GM21526 (cell line): ENCODE measurements at regions not wholly inside any gene's neighbourhood (a gene's known extent, or its start where the extent isn't known, plus 50 kb on each side); places are given as distances from the start of the nearest gene placed in this dataset.
"Not testable (repeated sequence)": the region's sequence is repeated elsewhere in the genome, so short reads cannot be mapped to it uniquely, and the experiment has no call there.

Source experiments
- ATAC-seq: cut with Tn5 transposase; IDR thresholded peaks from one replicate; pipeline ENCODE4 v1.9.1; 2021; ENCODE audit warnings: moderate library complexity; ENCODE audit not compliant: unreplicated experiment, low FRiP score

GRCh38 chr9:36463467-36463866, 63.4 kb upstream of the RNF38 start:
- ATAC-seq, result no peak

DNA sequence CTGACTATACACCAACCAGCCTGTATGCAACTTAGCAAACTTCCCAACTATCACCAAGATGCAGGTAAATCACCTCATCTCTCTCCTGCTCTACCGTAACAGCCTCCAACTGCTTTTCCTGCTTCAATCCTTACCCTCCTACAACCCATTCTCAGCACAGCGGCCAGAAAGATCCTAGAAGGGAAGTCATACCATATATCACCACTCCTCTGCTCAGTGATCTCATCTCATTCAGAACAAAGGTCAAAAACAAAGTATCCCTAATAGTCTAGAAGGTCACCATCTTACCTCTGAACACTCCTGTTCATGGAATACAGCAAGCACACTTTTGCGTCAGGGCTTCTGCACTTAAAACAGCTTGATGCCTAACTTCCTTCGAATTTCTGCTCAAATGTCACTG, 62.2 kb upstream of the RNF38 start:
- ATAC-seq, result no peak

DNA sequence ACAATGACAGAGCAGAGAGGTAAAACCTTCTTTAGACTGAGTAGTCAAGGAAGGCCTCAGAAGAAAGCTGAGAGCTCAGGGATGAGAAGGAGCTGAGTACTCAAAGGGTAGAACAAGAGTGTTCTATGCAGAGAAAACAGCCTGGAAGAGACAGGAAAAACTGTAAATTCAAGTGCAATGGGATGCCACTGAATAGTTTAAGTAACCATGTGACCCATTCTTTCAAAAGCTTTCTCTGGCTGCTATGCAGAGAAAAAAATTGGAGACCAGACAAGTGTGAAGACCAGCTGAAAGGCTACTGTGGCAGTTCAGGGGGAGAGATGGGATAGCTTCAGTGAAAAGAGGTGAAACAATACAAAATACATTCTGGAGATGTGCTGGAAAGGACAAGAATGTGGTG, 61.3 kb upstream of the RNF38 start:
- ATAC-seq, result no peak

DNA sequence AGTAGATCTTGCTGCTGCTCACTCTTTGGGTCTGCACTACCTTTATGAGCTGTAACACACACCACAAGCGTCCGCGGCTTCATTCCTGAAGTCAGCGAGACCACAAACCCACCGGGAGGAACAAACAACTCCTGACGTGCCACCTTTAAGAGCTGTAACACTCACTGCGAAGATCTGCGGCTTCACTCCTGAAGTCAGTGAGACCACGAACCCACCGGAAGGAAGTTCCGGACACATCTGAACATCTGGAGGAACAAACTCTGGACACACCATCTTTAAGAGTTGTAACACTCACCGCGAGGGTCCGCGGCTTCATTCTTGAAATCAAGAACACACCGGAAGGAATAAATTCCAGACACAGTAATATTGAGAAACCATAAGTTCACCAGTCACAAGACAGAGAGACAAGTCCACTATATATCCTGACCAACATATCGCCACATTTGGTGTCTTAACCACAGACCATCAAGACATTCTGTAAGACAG, 58.4 kb upstream of the RNF38 start:
- ATAC-seq, result not testable (repeated sequence)

GRCh38 chr9:36457836-36458429, 57.9 kb upstream of the RNF38 start:
- no peak for ATAC-seq

- ATAC-seq, result no peak
Observed at GRCh38 chr9:36456480-36457065, 56.5 kb upstream of the RNF38 start.

DNA sequence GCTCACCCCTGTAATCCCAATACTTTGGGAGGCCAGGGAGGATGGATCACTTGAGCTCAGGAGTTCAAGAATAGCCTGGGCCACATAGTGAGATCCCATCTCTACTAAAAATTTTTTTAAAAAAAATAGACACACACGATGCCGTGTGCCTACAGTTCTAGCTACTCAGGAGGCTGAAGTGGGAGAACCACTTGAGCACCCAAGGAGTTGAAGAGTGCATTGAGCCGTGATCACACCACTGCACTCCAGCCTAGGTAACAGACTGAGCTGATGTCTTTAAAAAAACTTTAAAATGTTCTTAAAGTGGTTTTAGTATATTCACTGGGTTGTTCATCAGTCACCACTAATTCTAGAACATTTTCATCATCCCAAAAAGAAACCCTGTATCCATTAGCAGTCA, 51.9 kb upstream of the RNF38 start:
- ATAC-seq, result no peak

- no peak for ATAC-seq
Observed at GRCh38 chr9:36450110-36450732, 50.2 kb upstream of the RNF38 start.
